C4-2B (cell line): ENCODE measurements at regions not wholly inside any gene's neighbourhood (a gene's known extent, or its start where the extent isn't known, plus 50 kb on each side); places are given as distances from the start of the nearest gene placed in this dataset.

ENCODE experiments used
- H3K27ac ChIP-seq: fragments of 450-650 bp; 2 replicates; pipeline ENCODE4 v1.5.1; 2017
- CTCF ChIP-seq: fragments of 450-650 bp; conservative IDR thresholded peaks from 2 replicates; pipeline ENCODE4 v1.5.1; 2017; ENCODE audit warnings: mild to moderate bottlenecking
- ZFX ChIP-seq: fragments of 450-650 bp; IDR thresholded peaks from 2 replicates; pipeline ENCODE4 v1.6.1; 2017

GRCh38 chr2:49298230-49298629 is 143.9 kb upstream of the FSHR start:
- H3K27ac ChIP-seq = peak overlapping the region; percentile 22; the same call in 1 of the 2 replicates
- TF ChIP-seq CTCF (no peak), ZFX (no peak)

- TF ChIP-seq CTCF (no peak), ZFX (no peak)
- H3K27ac ChIP-seq = no peak overlapping the region
These were observed 142.0 kb upstream of the FSHR start for GRCh38 chr2:49296107-49296867.

GRCh38 chr2:49294225-49294624 is 139.9 kb upstream of the FSHR start:
- TF ChIP-seq CTCF = no peak

GRCh38 chr2:49291619-49292018 is 137.3 kb upstream of the FSHR start:
- H3K27ac ChIP-seq = no peak overlapping the region
- no peak for TF ChIP-seq CTCF
- no peak for TF ChIP-seq ZFX

More at GRCh38 chr2:49294225-49294624, 139.9 kb upstream of the FSHR start:
- no peak overlapping the region for H3K27ac ChIP-seq

- H3K27ac ChIP-seq = no peak overlapping the region
- TF ChIP-seq ZFX (no peak), CTCF (no peak)
These were observed 135.4 kb upstream of the FSHR start for GRCh38 chr2:49289711-49290110.

GRCh38 chr2:49288902-49289700 is 134.8 kb upstream of the FSHR start:
- TF ChIP-seq ZFX = no peak
- no peak for TF ChIP-seq CTCF
- H3K27ac ChIP-seq = no peak overlapping the region

GRCh38 chr2:49288113-49288705 is 133.9 kb upstream of the FSHR start:
- TF ChIP-seq CTCF = no peak
- no peak for TF ChIP-seq ZFX
- H3K27ac ChIP-seq = no peak overlapping the region
